H9 (cell line): ENCODE measurements at regions not wholly inside any gene's neighbourhood (a gene's known extent, or its start where the extent isn't known, plus 50 kb on each side); places are given as distances from the start of the nearest gene placed in this dataset.

Experiments
- DNase-seq: peaks from one replicate; pipeline ENCODE4 v3.0.0-alpha.2; 2017
- H2AFZ ChIP-seq: one replicate; pipeline ENCODE4 v1.6.1; 2013; ENCODE audit warnings: mild to moderate bottlenecking, low read length, control low read depth, moderate library complexity
- H2AK5ac ChIP-seq: 2 replicates; pipeline ENCODE4 v1.6.1; 2013; ENCODE audit warnings: low read length, control low read depth, mixed read lengths; ENCODE audit not compliant: insufficient read length
- H2BK120ac ChIP-seq: one replicate; pipeline ENCODE4 v1.6.1; 2013; ENCODE audit warnings: low read depth, mild to moderate bottlenecking, low read length, control low read depth, inconsistent platforms; ENCODE audit not compliant: poor library complexity, severe bottlenecking
- H2BK12ac ChIP-seq: 2 replicates; pipeline ENCODE4 v1.6.1; 2013; ENCODE audit warnings: low read length, control low read depth, mixed read lengths, low read depth; ENCODE audit not compliant: insufficient read length
- H2BK15ac ChIP-seq: 2 replicates; pipeline ENCODE4 v1.6.1; 2013; ENCODE audit warnings: low read depth, low read length, control low read depth
- H2BK20ac ChIP-seq: one replicate; pipeline ENCODE4 v1.6.1; 2013; ENCODE audit warnings: low read depth, mild to moderate bottlenecking, low read length, control low read depth, inconsistent platforms; ENCODE audit not compliant: poor library complexity, severe bottlenecking
- H2BK5ac ChIP-seq: 2 replicates; pipeline ENCODE4 v1.6.1; 2013; ENCODE audit warnings: low read length, control low read depth, mixed read lengths; ENCODE audit not compliant: insufficient read length
- H3K14ac ChIP-seq: 2 replicates; pipeline ENCODE4 v1.6.1; 2013; ENCODE audit warnings: low read length, control low read depth; ENCODE audit not compliant: insufficient read depth
- H3K18ac ChIP-seq: 2 replicates; pipeline ENCODE4 v1.6.1; 2013; ENCODE audit warnings: low read depth, mild to moderate bottlenecking, mixed read lengths, low read length, control low read depth; ENCODE audit not compliant: insufficient read length
- H3K23ac ChIP-seq: 2 replicates; pipeline ENCODE4 v1.6.1; 2013; ENCODE audit warnings: low read length, control low read depth, mixed read lengths, low read depth; ENCODE audit not compliant: insufficient read length
- H3K23me2 ChIP-seq: 2 replicates; pipeline ENCODE4 v1.6.1; 2013; ENCODE audit warnings: low read depth, mild to moderate bottlenecking, mixed read lengths, low read length, control low read depth; ENCODE audit not compliant: insufficient read length, poor library complexity, severe bottlenecking
- H3K27ac ChIP-seq: 2 replicates; pipeline ENCODE4 v1.5.1; 2013; ENCODE audit warnings: low read length, control low read depth, mixed read lengths, low read depth; ENCODE audit not compliant: insufficient read length
- H3K27me3 ChIP-seq: 2 replicates; pipeline ENCODE4 v1.6.1; 2013; ENCODE audit warnings: low read length, control low read depth, inconsistent platforms; ENCODE audit not compliant: insufficient read depth
- H3K4ac ChIP-seq: 2 replicates; pipeline ENCODE4 v1.6.1; 2013; ENCODE audit warnings: low read depth, mild to moderate bottlenecking, control low read depth, inconsistent platforms, low read length, moderate library complexity
- H3K4me1 ChIP-seq: 2 replicates; pipeline ENCODE4 v1.6.1; 2013; ENCODE audit warnings: low read length, control low read depth, inconsistent platforms; ENCODE audit not compliant: insufficient read depth
- H3K4me2 ChIP-seq: 2 replicates; pipeline ENCODE4 v1.6.1; 2013; ENCODE audit warnings: low read length, control low read depth, mixed read lengths; ENCODE audit not compliant: insufficient read length, insufficient read depth
- H3K56ac ChIP-seq: 2 replicates; pipeline ENCODE4 v1.6.1; 2013; ENCODE audit warnings: low read depth, mild to moderate bottlenecking, mixed read lengths, low read length, control low read depth; ENCODE audit not compliant: insufficient read length
- H3K79me1 ChIP-seq: 2 replicates; pipeline ENCODE4 v1.6.1; 2013; ENCODE audit warnings: low read depth, mild to moderate bottlenecking, moderate library complexity, low read length, control low read depth, inconsistent platforms; ENCODE audit not compliant: insufficient read depth, poor library complexity, severe bottlenecking
- H3K79me2 ChIP-seq: 2 replicates; pipeline ENCODE4 v1.6.1; 2013; ENCODE audit warnings: low read length, control low read depth, inconsistent platforms; ENCODE audit not compliant: insufficient read depth
- H3K9ac ChIP-seq: 2 replicates; pipeline ENCODE4 v1.6.1; 2013; ENCODE audit warnings: low read length, control low read depth, mixed read lengths; ENCODE audit not compliant: insufficient read length; ENCODE audit errors: extremely low read depth
- H3K9me3 ChIP-seq: one replicate; pipeline ENCODE4 v1.6.1; 2013; ENCODE audit warnings: low read depth, low read length, inconsistent platforms; ENCODE audit not compliant: control insufficient read depth
- H3T11ph ChIP-seq: one replicate; pipeline ENCODE4 v1.6.1; 2013; ENCODE audit warnings: mild to moderate bottlenecking, low read length, control low read depth, inconsistent platforms
- H4K20me1 ChIP-seq: one replicate; pipeline ENCODE4 v1.6.1; 2013; ENCODE audit not compliant: control insufficient read depth, insufficient read length, insufficient read depth
- H4K5ac ChIP-seq: 2 replicates; pipeline ENCODE4 v1.6.1; 2013; ENCODE audit warnings: low read depth, mild to moderate bottlenecking, mixed read lengths, low read length, control low read depth; ENCODE audit not compliant: insufficient read length
- H4K8ac ChIP-seq: replicated peaks from 2 replicates; pipeline ENCODE4 v1.6.1; 2013; ENCODE audit warnings: low read length, control low read depth, mixed read lengths, low read depth; ENCODE audit not compliant: insufficient read length
- H4K91ac ChIP-seq: 2 replicates; pipeline ENCODE4 v1.6.1; 2013; ENCODE audit warnings: low read depth, mild to moderate bottlenecking, moderate library complexity, mixed read lengths, low read length, control low read depth; ENCODE audit not compliant: insufficient read length
- H3K27ac Mint-ChIP-seq, 3 experiments: 2 replicates in 2 of 3; 3 replicates in 1 of 3; pipeline ENCODE4 v1.8.0; 2020 to 2021; ENCODE audit warnings: mixed read lengths in 3 of 3, mild to moderate bottlenecking in 1 of 3, moderate library complexity in 1 of 3
- H3K27me3 Mint-ChIP-seq: 2 replicates; pipeline ENCODE4 v1.8.0; 2021; ENCODE audit warnings: low read depth, mild to moderate bottlenecking, moderate library complexity, mixed read lengths
- H3K36me3 Mint-ChIP-seq, 3 experiments: 2 replicates in 2 of 3; 3 replicates in 1 of 3; pipeline ENCODE4 v1.8.0; 2020 to 2021; ENCODE audit warnings: low read depth in 3 of 3, mixed read lengths in 3 of 3; ENCODE audit not compliant: insufficient read depth in 1 of 3
- H3K4me1 Mint-ChIP-seq, 2 experiments: 2 replicates each; pipeline ENCODE4 v1.8.0; 2020; ENCODE audit warnings: mixed read lengths in 2 of 2
- H3K4me3 Mint-ChIP-seq, 2 experiments: 2 replicates in 1 of 2; 3 replicates in 1 of 2; pipeline ENCODE4 v1.8.0; 2020 to 2021; ENCODE audit warnings: mild to moderate bottlenecking in 2 of 2, mixed read lengths in 2 of 2, moderate library complexity in 1 of 2
- H3K9me3 Mint-ChIP-seq, 2 experiments: 2 replicates in 1 of 2; 3 replicates in 1 of 2; pipeline ENCODE4 v1.8.0; 2020; ENCODE audit warnings: mild to moderate bottlenecking in 2 of 2, mixed read lengths in 2 of 2, moderate library complexity in 1 of 2
- CTCF ChIP-seq: fragments of 200-600 bp; sonication (generic); conservative IDR thresholded peaks from 3 replicates; pipeline ENCODE4 v1.8.0; 2021; ENCODE audit warnings: antibody characterized with exemption, mild to moderate bottlenecking
- WGBS: extraction: QIAGEN DNeasy Blood & Tissue Kit; methylation state at CpG from one replicate; pipeline ENCODE4 v1.1.7; 2013; ENCODE audit warnings: missing lambda C conversion rate, low lambda C conversion rate, mixed read lengths; ENCODE audit not compliant: insufficient read length; ENCODE audit errors: extremely low coverage; 5-methylcytosine and 5-hydroxymethylcytosine counted together

- no CpG with 5 or more reads among the region's 10 CpGs for WGBS
- no peak overlapping the region for H3K14ac ChIP-seq
- TF ChIP-seq CTCF = no peak
- no peak overlapping the region for H2BK12ac ChIP-seq
- H3K23ac ChIP-seq = no peak overlapping the region
- H2BK20ac ChIP-seq = no peak overlapping the region
- no peaks in the 10 kb centered on the region for H3K79me2 ChIP-seq
- Mint-ChIP-seq H3K27me3 (peaks cover 21% of the 10 kb centered on the region), H3K36me3 (no peaks in the 10 kb centered on the region), H3K9me3 (no peaks in the 10 kb centered on the region; a peak in 1 of 5 replicates), H3K4me3 (no peak overlapping the region), H3K27ac (no peak overlapping the region), H3K4me1 (peaks cover 3% of the 10 kb centered on the region in 2 experiments; a peak in 3 of 4 replicates)
- H3K9me3 ChIP-seq = no peaks in the 10 kb centered on the region
- H3K56ac ChIP-seq = no peak overlapping the region
- H3K18ac ChIP-seq = no peak overlapping the region
- no peak overlapping the region for H3K4me2 ChIP-seq
- no peak overlapping the region for H2AFZ ChIP-seq
- H3K4me1 ChIP-seq = no peaks in the 10 kb centered on the region
- no peak overlapping the region for H2BK15ac ChIP-seq
- no peak for DNase-seq
- H3K27ac ChIP-seq = no peak overlapping the region
- H4K5ac ChIP-seq = no peak overlapping the region
- no peak overlapping the region for H2AK5ac ChIP-seq
- no peaks in the 10 kb centered on the region for H3K27me3 ChIP-seq
- no peak overlapping the region for H3K9ac ChIP-seq
- H2BK120ac ChIP-seq = no peak overlapping the region
- no peaks in the 10 kb centered on the region for H3K23me2 ChIP-seq
- H2BK5ac ChIP-seq = no peak overlapping the region
- no peak overlapping the region for H4K91ac ChIP-seq
- H3T11ph ChIP-seq = no peak overlapping the region
- no peak overlapping the region for H4K8ac ChIP-seq
- H3K79me1 ChIP-seq = no peaks in the 10 kb centered on the region
- H4K20me1 ChIP-seq = no peaks in the 10 kb centered on the region
- H3K4ac ChIP-seq = no peak overlapping the region
Measured at GRCh38 chr14:101125313-101125712, 221.8 kb upstream of the RTL1 start.
